Ramos (cell line): ENCODE measurements at regions not wholly inside any gene's neighbourhood (a gene's known extent, or its start where the extent isn't known, plus 50 kb on each side); places are given as distances from the start of the nearest gene placed in this dataset.
"Not testable (repeated sequence)": the region's sequence is repeated elsewhere in the genome, so short reads cannot be mapped to it uniquely, and the experiment has no call there.

Source experiments
- in situ Hi-C: fragments of 300-500 bp; cut with MboI; formaldehyde crosslinking; loops from one replicate; pipeline ENCODE4 v1.14.3; 2022; ENCODE audit warnings: low sequenced_read_pairs; ENCODE audit not compliant: unreplicated experiment

GRCh38 chr11:13160806-13161205, 116.8 kb upstream of the BMAL1 start:
- in situ Hi-C loops, result no loop called here

- in situ Hi-C loops, result no loop called here
These were observed 114.4 kb upstream of the BMAL1 start for GRCh38 chr11:13163158-13163557.

GRCh38 chr11:13166036-13166435, 111.6 kb upstream of the BMAL1 start:
- in situ Hi-C loops, result no loop called here

GRCh38 chr11:13168271-13168670, 109.3 kb upstream of the BMAL1 start:
- in situ Hi-C loops, result no loop called here

GRCh38 chr11:13169709-13170108, 107.9 kb upstream of the BMAL1 start:
- in situ Hi-C loops, result no loop called here

- in situ Hi-C loops, result no loop called here
These were observed 103.5 kb upstream of the BMAL1 start for GRCh38 chr11:13174090-13174489.

GRCh38 chr11:13183094-13183825, 94.3 kb upstream of the BMAL1 start:
- in situ Hi-C loops, result no loop called here

- in situ Hi-C loops, result no loop called here
These were observed 93.8 kb upstream of the BMAL1 start for GRCh38 chr11:13183826-13184196.

GRCh38 chr11:13184295-13184794, 93.2 kb upstream of the BMAL1 start:
- in situ Hi-C loops, result no loop called here

GRCh38 chr11:13188179-13188578, 89.4 kb upstream of the BMAL1 start:
- in situ Hi-C loops, result no loop called here

GRCh38 chr11:13189561-13190426, 87.8 kb upstream of the BMAL1 start:
- in situ Hi-C loops, result no loop called here

GRCh38 chr11:13193613-13194012, 84.0 kb upstream of the BMAL1 start:
- in situ Hi-C loops, result no loop called here

- in situ Hi-C loops, result not testable (repeated sequence)
These were observed 80.2 kb upstream of the BMAL1 start for GRCh38 chr11:13197374-13197773.

- in situ Hi-C loops, result no loop called here
These were observed 72.1 kb upstream of the BMAL1 start for GRCh38 chr11:13205486-13205885.

GRCh38 chr11:13206086-13206640, 71.4 kb upstream of the BMAL1 start:
- in situ Hi-C loops, result no loop called here

GRCh38 chr11:13207270-13207664, 70.3 kb upstream of the BMAL1 start:
- in situ Hi-C loops, result no loop called here

- in situ Hi-C loops, result no loop called here
These were observed 69.7 kb upstream of the BMAL1 start for GRCh38 chr11:13207665-13208594.

- in situ Hi-C loops, result no loop called here
These were observed 68.7 kb upstream of the BMAL1 start for GRCh38 chr11:13208921-13209320.

- in situ Hi-C loops, result no loop called here
These were observed 68.2 kb upstream of the BMAL1 start for GRCh38 chr11:13209379-13209778.

GRCh38 chr11:13210424-13210823, 67.2 kb upstream of the BMAL1 start:
- in situ Hi-C loops, result no loop called here
